HCT116 (cell line): ENCODE measurements at regions not wholly inside any gene's neighbourhood (a gene's known extent, or its start where the extent isn't known, plus 50 kb on each side); places are given as distances from the start of the nearest gene placed in this dataset.

Source experiments
- ATAC-seq: fragments of 200-7000 bp; cut with Tn5 transposase; 2 replicates; pipeline ENCODE4 v1.9.1; 2020; ENCODE audit warnings: mild to moderate bottlenecking, moderate library complexity
- BruUV-seq: library from RNA; stranded (reverse); fragments of 400-500 nt; replicated peaks from 2 replicates; lab custom pipeline; 2021; lab: Mats Ljungman, UMichigan
- CTCF ChIA-PET: fragments of 300-600 bp; sonication (Branson Sonifier 250); formaldehyde crosslinking; loops from one replicate; lab custom pipeline; 2021; ENCODE audit warnings: antibody characterized with exemption; lab: Charles Lee
- POLR2A ChIA-PET: fragments of 300-600, 350-600 bp; sonication (Branson Sonifier 250); formaldehyde crosslinking; loops from one replicate; lab custom pipeline; 2021; ENCODE audit warnings: antibody characterized with exemption; lab: Charles Lee
- RAD21 ChIA-PET, 2 experiments: fragments of 300-600 bp; sonication (Branson Sonifier 250); formaldehyde crosslinking; loops; one replicate each; lab custom pipeline; 2023; ENCODE audit warnings: low total read pairs in 2 of 2; ENCODE audit not compliant: uncharacterized antibody in 2 of 2, unreplicated experiment in 2 of 2, low non-redundant PET in 1 of 2; lab: Charles Lee
- DNase-seq: peaks from one replicate; pipeline ENCODE4 v3.0.0-alpha.2; 2010; ENCODE audit warnings: low read depth, low spot score
- H2AFZ ChIP-seq: fragments of 200-600 bp; shearing (Covaris generic), sonication (generic); 2 replicates; pipeline ENCODE4 v1.6.1; 2017; ENCODE audit warnings: low read depth, mixed run types, mixed read lengths, antibody characterized with exemption, low read length; ENCODE audit not compliant: poor library complexity, severe bottlenecking
- H3K27ac ChIP-seq: 2 replicates; pipeline ENCODE4 v1.5.1; 2012; ENCODE audit warnings: low read depth, low read length
- H3K27me3 ChIP-seq: fragments of 200-600 bp; sonication (generic); 2 replicates; pipeline ENCODE4 v1.6.1; 2016; ENCODE audit warnings: mixed run types, low read length, mixed read lengths; ENCODE audit not compliant: insufficient read depth
- H3K36me3 ChIP-seq, 2 experiments: fragments of 200-500 bp in 1 of 2; fragments of 200-600 bp in 1 of 2; sonication (Bioruptor generic) in 1 of 2; sonication (generic) in 1 of 2; 2 replicates each; pipeline versions ENCODE4 v1.5.1 to v1.6.1; 2014 to 2016; ENCODE audit warnings: low read length in 2 of 2, inconsistent platforms in 1 of 2, mixed read lengths in 1 of 2, mixed run types in 1 of 2; ENCODE audit not compliant: insufficient read depth in 2 of 2, control insufficient read depth in 1 of 2
- H3K4me1 ChIP-seq, 2 experiments: fragments of 200-600 bp in 1 of 2; sonication (generic) in 1 of 2; 2 replicates each; pipeline versions ENCODE4 v1.5.1 to v1.6.1; 2012 to 2017; ENCODE audit warnings: low read length in 2 of 2, inconsistent platforms in 1 of 2, mild to moderate bottlenecking in 1 of 2, mixed read lengths in 1 of 2, mixed run types in 1 of 2, moderate library complexity in 1 of 2; ENCODE audit not compliant: insufficient read depth in 2 of 2, control insufficient read depth in 1 of 2
- H3K4me2 ChIP-seq: fragments of 200-600 bp; sonication (generic); 2 replicates; pipeline ENCODE4 v1.6.1; 2017; ENCODE audit warnings: mixed run types, low read length, mixed read lengths
- H3K4me3 ChIP-seq, 2 experiments: fragments of 200-600 bp in 1 of 2; sonication (generic) in 1 of 2; replicated peaks in 1 of 2; 2 replicates each; pipeline ENCODE4 v1.5.1; 2011 to 2016; ENCODE audit warnings: low read length in 2 of 2, control low read depth in 1 of 2, low read depth in 1 of 2, mild to moderate bottlenecking in 1 of 2, mixed read lengths in 1 of 2, mixed run types in 1 of 2
- H3K79me2 ChIP-seq: fragments of 200-600 bp; sonication (generic); 2 replicates; pipeline ENCODE4 v1.6.1; 2017; ENCODE audit warnings: mild to moderate bottlenecking, mixed run types, low read length, moderate library complexity, mixed read lengths; ENCODE audit not compliant: insufficient read depth
- H3K9ac ChIP-seq: fragments of 200-600 bp; sonication (generic); 2 replicates; pipeline ENCODE4 v1.6.1; 2016; ENCODE audit warnings: low read length, mixed read lengths
- H3K9me2 ChIP-seq: fragments of 200-600 bp; sonication (generic), shearing (Covaris generic); 2 replicates; pipeline ENCODE4 v1.6.1; 2017; ENCODE audit warnings: mixed run types, mild to moderate bottlenecking, moderate library complexity; ENCODE audit not compliant: insufficient read depth
- H3K9me3 ChIP-seq, 2 experiments: fragments of 200-500 bp in 1 of 2; fragments of 200-600 bp in 1 of 2; sonication (Bioruptor generic) in 1 of 2; sonication (generic) in 1 of 2; 2 replicates each; pipeline ENCODE4 v1.6.1; 2014 to 2017; ENCODE audit warnings: low read length in 2 of 2, mixed read lengths in 2 of 2, inconsistent platforms in 1 of 2, low read depth in 1 of 2, mild to moderate bottlenecking in 1 of 2, mixed run types in 1 of 2, moderate library complexity in 1 of 2; ENCODE audit not compliant: control insufficient read depth in 1 of 2, insufficient read depth in 1 of 2
- H4K20me1 ChIP-seq: fragments of 200-600 bp; sonication (generic), shearing (Covaris generic); 2 replicates; pipeline ENCODE4 v1.6.1; 2017; ENCODE audit warnings: mixed run types, mild to moderate bottlenecking, moderate library complexity; ENCODE audit not compliant: insufficient read depth
- CBX3 ChIP-seq: IDR thresholded peaks from 2 replicates; pipeline ENCODE4 v1.6.1; 2012; ENCODE audit warnings: low read depth
- CEBPB ChIP-seq: IDR thresholded peaks from 2 replicates; pipeline ENCODE4 v1.6.1; 2012; ENCODE audit warnings: low read depth
- EGR1 ChIP-seq: IDR thresholded peaks from 2 replicates; pipeline ENCODE4 v1.6.1; 2012; ENCODE audit warnings: low read depth
- FOSL1 ChIP-seq: IDR thresholded peaks from 2 replicates; pipeline ENCODE4 v1.6.1; 2012; ENCODE audit warnings: low read depth
- JUND ChIP-seq: IDR thresholded peaks from 2 replicates; pipeline ENCODE4 v1.6.1; 2012
- REST ChIP-seq: IDR thresholded peaks from 2 replicates; pipeline ENCODE4 v1.6.1; 2012; ENCODE audit warnings: low read depth
- SRF ChIP-seq: IDR thresholded peaks from 2 replicates; pipeline ENCODE4 v1.6.1; 2012; ENCODE audit warnings: low read depth
- YY1 ChIP-seq: IDR thresholded peaks from 2 replicates; pipeline ENCODE4 v1.6.1; 2011; ENCODE audit warnings: low read length, low read depth, moderate library complexity, mild to moderate bottlenecking; ENCODE audit not compliant: insufficient replicate concordance; ENCODE audit errors: extremely low read depth
- ZBTB33 ChIP-seq: IDR thresholded peaks from 2 replicates; pipeline ENCODE4 v1.6.1; 2011; ENCODE audit warnings: mild to moderate bottlenecking, low read length, moderate library complexity; ENCODE audit not compliant: insufficient replicate concordance; ENCODE audit errors: extremely low read depth
- ZFX ChIP-seq: fragments of 450-650 bp; IDR thresholded peaks from 2 replicates; pipeline ENCODE4 v1.6.1; 2017
- ZNF274 ChIP-seq: fragments of 200-500 bp; sonication (Bioruptor generic); IDR thresholded peaks from 2 replicates; pipeline ENCODE4 v1.6.1; 2014; ENCODE audit warnings: mild to moderate bottlenecking, low read depth, low read length, inconsistent platforms
- intact Hi-C: fragments of 100-400 bp; cut with micrococcal nuclease; formaldehyde crosslinking; loops from 2 replicates; pipeline ENCODE4 v1.10.0; 2022

GRCh38 chr4:17157304-17157703, 258.9 kb upstream of the LDB2 start:
- Histone ChIP-seq H3K27ac (no peak overlapping the region), H4K20me1 (no peaks in the 10 kb centered on the region), H3K4me2 (no peak overlapping the region), H2AFZ (no peak overlapping the region), H3K79me2 (no peaks in the 10 kb centered on the region), H3K4me1 (no peaks in the 10 kb centered on the region), H3K36me3 (no peaks in the 10 kb centered on the region), H3K9me3 (no peaks in the 10 kb centered on the region), H3K27me3 (no peaks in the 10 kb centered on the region), H3K4me3 (no peak overlapping the region), H3K9ac (no peak overlapping the region), H3K9me2 (peaks cover 6% of the 10 kb centered on the region; the same call in 1 of the 2 replicates)
- DNase-seq (no peak), ATAC-seq (no peak)
- POLR2A ChIA-PET: no interaction called here
- TF ChIP-seq REST (no peak), ZFX (no peak), FOSL1 (no peak), CEBPB (no peak), JUND (no peak), EGR1 (no peak), ZNF274 (no peak), CBX3 (no peak), SRF (no peak), YY1 (no peak), ZBTB33 (no peak)
- BruUV-seq: no TSS peak
- intact Hi-C loops: no loop called here
- CTCF ChIA-PET: no interaction called here
- RAD21 ChIA-PET: no interaction called here
